ENCODE measurements at regions not wholly inside any gene's neighbourhood (a gene's known extent, or its start where the extent isn't known, plus 50 kb on each side); places are given as distances from the start of the nearest gene placed in this dataset.
"Not testable (repeated sequence)": the region's sequence is repeated elsewhere in the genome, so short reads cannot be mapped to it uniquely, and the experiment has no call there.

DNA sequence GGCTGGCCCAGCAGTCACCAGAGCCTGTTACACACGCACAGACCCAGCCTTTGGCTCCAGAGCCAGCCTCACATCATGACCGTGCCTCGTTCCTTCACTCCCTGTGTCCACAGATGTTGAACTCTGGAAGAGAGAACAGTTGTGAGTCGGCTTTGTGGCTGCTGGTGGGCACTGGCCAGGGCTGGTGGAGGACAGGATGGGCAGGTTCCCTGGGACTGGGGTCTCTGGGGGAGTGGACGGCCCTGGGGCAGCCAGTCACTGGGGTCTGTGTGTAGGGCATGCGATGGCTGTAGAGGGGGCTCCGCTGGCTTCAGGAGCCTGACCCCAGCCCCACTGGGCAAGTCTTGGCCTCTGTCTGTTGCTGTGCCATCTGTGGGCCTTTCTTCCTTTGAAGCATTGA is 1070.1 kb downstream of the BRD1 start:
- DNase-seq, result no peak

DNA sequence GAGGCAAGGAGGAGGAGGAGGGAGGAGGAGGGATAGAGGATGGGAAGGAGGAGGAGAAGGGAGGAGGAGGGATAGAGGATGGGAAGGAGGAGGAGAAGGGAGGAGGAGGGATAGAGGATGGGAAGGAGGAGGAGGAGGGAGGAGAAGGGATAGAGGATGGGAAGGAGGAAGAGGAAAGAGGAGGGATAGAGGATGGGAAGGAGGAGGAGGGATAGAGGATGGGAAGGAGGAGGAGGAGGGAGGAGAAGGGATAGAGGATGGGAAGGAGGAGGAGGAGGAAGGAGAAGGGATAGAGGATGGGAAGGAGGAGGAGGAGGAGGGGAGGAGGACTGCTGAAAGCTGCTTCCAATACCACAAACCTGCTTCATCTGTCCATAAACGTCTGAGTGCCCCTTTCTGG is 1070.5 kb downstream of the BRD1 start:
- DNase-seq, result not testable (repeated sequence)

DNA sequence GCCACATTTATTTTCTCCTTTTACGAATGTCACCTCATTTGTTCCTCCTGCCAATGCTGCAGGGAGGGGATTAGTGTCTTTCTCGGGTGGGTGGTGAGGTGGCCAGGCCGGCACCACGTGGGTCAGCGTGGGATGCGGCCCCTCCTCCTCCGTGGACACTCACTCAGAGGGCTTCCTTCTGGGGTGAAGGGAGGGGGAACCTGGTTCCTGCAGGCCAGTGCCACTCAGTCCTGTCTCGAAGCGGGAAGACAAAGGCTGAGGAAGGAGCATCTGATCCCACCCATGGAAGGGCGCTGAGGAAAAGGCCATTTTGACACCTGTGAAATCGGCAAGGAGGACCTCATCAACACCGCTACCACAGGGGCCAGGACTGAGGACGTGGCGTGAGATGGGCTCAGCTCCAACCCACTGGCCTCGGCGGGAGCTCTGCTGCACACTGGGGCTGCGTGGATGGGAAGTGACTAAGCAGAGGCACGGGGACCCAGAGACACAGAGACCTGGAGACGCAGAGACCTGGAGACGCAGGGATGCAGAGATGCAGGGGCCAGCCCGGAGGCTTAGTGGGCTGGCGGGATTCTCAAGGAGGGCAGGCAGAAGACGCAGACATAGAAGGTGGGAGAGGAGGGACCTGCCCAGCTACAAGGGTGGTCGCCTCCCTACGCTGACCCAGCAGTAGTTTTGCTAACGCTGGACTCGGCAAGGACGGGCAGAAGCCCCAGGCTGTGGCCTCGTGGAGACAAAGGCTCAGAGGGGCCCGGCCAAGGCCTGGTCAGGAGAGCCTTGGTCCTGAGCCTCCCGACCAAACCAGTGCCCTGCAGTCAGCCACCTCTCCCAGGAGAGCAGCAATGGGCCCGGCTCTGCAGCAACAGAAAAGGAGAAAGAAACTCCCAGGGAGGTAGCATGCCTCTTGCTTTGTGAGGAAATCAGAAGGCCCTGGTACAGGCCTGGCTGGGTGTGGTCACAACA is 1071.2 kb downstream of the BRD1 start:
- no peak for DNase-seq

DNA sequence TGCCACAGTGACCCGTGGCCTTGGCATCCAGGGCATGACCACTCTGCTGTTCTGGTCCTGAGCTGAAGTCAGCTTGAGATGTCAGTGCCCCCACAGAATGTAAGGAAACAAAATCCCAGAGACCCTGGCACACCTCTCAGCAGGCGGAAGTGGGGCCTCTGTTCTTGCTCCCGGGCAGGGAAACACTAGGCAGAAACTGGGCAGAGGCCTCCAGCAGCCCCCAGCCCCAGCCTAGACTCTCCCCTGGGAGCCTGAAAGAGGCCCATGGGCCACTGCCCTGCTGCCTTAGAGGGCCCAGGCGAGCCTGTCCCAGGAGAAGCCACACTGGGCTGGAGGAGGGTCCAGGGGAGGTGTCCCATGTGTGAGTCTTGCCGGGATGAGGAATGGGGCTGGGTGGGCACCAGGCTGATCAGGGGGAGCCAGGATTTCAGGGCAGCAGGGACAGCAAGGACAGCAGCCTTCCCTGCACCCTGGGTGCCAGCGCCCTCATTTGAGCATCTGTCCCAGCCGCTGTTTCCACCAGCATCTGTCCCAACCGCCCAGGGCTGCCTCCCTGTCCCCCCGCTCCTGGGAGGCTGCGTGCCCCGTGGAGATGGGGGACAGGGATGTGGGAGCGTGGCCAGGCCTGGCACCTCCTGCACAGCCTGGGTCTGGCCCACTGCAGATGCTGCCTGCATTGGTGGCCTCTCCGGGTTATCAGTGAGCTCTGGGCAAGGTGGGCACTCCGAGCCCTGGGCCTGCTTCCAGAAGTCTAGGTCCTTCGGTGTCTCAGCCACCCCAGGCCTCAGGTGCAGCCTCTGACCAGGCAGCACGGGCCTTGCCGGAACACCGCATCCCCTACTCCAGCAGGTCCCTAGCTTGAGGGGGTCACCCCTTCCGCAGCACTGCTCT is 1072.4 kb downstream of the BRD1 start:
- DNase-seq, result no peak

DNA sequence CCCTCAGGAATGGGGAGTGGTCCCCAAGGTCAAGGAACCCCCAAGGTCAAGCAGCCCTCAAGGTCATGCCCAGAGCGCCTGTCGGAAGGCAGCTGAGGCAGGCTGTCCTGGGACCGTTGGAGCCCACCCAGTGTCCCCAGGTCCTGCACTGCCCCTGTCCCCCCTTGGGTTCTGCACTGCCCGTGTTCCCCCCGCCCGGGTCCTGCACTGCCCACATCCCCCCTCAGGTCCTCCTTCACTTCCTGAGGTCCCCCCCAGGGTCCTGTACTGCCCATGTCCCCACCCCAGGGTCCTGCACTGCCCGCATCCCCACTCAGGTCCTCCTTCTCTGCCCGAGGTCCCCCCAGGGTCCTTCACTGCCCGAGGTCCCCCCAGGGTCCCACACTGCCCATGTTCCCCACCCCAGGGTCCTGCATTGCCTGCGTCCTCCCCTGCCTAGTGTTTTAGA is 1073.0 kb downstream of the BRD1 start:
- DNase-seq, result no peak

DNA sequence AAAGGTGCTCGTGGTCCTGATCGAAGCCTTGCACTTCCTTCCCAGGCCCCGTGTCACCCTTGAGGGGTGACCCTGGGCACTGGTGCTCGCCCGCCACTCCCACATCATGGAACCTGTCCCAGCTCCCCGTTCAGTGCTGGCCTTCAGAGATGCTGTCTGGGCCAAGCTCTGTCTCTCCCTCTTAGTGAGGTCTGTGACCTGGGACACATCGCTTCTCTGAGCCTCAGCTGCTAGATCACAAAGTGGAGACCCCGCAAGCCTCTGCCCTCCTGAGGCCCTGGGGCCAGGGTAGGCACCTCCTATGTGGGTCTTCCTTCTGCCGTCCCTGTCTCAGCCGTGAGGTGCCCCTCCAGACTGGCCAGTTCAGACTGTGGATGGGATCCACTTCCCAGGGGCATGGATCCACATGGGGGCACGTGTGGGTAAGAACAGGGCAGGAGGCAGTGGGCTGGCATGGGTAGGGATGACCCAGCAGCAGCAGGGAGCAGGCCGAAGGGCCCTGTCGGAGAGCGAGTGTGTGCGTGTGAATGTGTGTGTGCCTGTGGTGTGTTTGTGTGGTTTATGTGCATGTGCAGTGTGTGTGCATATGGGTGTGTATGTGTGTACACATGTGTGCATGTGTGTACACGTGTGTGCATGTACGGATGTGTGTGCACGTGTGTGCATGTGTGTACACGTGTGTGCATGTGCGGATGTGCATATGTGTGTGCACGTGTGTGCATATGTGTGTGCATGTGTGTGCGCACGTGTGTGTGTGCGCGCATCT is 1073.7 kb downstream of the BRD1 start:
- no peak for DNase-seq

DNA sequence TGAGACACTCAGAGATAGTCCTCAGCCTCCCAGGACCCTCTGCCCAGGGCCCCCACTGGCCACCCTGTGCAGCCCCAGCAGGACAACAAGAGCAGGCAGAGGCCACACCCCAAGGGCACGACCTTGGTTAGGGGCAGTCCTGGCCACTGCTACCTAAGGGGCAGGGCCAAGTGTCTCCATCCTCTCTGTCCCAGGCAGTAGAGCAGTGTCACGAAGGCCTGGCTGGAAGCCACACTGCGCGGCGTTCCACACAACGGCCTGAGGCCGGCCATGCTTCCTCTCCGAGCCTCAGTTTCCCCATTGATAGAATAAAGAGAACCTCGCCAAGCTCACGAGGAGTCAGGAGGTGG is 1074.3 kb downstream of the BRD1 start:
- DNase-seq, result no peak

DNA sequence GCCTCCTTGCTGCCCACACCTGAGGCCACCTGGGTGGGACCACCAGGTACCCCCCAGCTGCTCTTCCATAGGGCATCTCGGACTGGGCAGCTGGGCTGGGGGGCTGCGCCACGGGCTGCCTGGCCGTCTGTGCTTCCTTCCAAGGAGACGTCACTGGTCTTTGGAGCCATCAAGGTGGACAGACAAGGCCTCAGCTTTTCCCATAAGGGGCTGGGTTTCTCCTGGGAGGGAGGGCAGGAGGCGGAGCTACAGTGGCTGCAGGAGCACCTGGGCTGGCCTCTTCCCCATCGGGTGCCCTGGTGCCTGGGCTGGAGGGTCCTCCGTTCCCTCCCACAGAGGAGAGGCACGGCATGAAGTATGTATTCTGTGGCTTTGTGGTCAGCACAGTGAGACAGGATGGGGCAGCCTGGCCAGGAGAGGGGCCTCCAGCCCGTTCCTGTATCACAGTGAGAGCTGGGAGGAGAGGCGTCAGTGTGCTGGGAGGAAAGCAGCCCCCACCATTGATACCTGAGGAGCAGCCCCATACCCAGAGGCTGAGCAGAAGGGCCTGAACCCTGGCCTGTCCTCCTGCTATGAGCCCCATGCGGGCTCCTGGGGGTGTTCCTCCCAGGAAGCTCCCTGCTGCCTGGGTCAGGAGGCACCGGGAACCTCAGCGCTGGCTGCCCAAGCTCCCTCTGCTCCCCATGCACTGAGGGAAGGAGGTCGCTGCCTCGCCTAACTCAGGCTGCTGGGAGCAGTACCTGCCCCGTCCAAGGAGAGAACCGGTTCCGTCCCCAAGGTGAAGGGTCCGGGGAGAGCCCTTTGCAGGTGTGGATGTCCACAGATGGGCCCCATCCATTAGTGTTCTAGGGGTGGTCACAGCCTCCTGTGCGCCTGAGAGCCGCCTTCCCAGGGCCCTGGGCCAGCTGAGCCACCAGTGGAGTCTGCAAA is 1075.0 kb downstream of the BRD1 start:
- DNase-seq, result no peak

DNA sequence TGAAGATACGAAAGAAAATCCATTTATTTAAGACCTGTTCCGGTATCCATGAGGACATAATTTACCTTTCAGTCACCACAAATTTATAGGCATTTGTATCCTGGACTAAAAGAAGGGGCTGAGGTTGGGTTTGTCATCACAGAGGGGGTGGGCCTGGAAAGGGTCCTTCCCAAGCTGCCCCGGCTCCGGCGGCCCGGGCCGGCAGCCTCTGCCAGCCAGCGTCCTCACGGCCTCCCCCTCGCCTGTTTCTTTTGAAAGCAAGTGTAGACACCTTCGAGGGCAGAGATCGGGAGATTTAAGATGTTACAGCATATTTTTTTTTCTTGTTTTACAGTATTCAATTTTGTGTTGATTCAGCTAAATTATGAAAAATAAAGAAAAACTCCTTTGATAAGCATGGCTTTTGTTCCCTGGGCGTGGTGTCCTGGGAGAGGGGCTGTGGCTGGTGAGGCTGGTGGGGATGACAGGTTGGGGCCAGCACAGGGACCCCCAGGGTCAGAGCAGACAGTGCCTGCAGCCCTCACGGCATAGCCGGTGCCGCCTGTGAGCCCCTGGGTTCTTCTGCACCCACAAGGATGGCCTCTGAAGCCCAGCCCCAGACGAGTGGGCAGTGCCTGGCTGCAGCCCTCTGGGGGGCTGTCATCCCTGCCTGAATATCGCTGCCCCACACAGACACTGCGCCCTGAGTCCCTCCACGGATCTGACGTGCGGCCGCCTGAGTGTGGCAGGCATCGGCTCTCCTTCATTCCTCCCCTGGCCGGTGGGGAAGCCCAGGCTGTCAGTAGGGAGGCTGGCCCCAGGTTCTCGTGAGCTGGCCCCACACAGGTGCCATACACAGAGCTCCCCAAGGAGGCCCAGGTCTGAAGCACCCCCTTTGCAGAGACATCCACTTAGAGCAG is 1075.9 kb downstream of the BRD1 start:
- no peak for DNase-seq

DNA sequence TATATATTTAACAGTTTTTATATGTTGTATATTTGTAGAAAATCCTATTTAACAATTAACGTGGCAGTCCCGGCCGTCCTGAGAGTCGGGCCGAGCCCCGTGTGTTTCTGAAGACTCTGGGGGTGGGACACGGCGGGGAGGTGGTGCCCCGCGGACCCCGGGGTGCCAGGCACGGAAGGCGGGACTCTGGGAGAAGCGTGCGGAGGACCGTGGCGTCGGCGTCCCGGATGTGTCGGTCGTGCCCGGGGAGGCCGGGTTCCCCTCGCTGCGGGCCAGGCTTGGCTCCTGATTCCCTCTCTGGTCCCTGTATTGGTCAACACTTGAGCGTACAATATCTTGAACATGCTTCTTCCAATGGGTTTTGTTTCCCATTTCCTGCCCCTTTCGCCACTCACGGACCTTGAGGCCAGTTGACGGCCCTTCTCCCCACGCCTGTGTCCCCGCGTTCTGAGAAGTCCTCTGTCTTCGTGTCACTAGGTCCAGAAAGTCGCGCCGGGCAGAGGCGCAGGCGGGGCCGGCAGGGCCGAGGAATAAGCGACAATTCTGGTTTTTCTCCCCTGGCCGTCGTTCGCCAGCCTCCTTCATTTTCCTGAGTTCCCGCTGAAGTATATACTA is 1076.7 kb downstream of the BRD1 start:
- no peak for DNase-seq

DNA sequence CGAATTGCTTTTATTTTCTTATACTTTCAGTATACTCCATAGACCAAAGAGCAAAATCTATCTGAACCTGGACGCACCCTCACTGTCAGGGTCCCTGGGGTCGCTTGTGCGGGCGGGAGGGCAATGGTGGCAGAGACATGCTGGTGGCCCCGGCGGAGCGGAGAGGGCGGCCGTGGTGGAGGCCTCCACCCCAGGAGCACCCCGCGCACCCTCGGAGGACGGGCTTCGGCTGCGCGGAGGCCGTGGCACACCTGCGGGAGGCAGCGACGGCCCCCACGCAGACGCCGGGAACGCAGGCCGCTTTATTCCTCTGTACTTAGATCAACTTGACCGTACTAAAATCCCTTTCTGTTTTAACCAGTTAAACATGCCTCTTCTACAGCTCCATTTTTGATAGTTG is 1077.4 kb downstream of the BRD1 start:
- no peak for DNase-seq

DNA sequence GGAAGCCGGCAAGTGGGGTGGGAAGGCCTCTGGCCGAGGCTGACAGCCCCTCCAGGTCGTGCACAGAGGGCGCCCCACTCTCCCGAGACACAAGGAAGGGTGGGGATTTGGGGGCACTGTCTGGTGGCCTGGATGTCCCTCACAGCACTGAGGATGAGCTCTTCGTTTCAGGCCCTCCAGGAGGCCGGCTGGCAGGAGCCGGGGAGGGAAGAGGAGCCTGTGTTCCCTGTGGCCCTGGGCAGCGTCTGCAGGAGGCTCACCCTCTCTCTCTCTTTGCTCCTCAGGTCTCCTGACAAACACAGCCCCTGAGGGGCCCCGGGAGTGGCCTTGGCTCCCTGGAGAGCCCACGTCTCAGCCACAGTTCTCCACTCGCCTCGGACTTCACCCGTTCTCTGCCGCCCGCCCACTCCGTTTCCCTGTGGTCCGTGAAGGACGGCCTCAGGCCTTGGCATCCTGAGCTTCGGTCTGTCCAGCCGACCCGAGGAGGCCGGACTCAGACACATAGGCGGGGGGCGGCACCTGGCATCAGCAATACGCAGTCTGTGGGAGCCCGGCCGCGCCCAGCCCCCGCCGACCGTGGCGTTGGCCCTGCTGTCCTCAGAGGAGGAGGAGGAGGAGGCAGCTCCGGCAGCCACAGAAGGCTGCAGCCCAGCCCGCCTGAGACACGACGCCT is 1078.0 kb downstream of the BRD1 start:
- DNase-seq, result no peak

DNA sequence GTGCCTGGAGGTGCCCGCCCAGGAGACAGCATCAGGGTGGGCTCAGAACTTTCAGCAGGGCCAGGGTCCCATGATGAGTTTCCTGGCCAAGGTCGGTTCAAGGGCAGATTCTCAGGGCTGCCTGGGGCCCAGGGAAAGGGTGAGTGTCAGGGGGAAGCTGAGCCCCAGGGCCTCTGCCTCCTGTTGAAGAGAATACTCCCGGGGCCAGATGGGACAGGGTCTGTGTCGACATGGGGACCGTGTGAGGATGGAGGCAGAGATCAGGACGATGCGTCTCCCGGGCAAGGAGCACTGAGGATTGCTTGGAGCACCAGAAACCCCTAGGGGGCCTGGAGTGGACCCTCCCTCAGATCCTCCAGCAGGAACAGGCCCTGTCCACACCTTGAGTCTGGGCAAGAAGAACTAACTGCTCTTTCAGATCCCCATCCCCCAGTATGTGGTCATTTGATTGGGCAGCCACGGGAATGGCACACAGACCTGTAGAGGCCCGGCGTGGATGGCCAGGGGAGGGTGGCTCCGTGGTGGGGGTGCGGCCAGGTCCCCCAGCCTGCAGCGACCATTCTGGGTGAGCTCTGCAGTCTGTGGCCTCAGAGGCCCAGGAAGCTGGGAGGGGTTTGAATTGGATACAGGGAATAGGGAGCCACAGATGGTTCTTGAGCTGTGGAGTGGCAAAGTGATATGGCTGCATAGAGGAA is 1078.7 kb downstream of the BRD1 start:
- DNase-seq, result no peak

DNA sequence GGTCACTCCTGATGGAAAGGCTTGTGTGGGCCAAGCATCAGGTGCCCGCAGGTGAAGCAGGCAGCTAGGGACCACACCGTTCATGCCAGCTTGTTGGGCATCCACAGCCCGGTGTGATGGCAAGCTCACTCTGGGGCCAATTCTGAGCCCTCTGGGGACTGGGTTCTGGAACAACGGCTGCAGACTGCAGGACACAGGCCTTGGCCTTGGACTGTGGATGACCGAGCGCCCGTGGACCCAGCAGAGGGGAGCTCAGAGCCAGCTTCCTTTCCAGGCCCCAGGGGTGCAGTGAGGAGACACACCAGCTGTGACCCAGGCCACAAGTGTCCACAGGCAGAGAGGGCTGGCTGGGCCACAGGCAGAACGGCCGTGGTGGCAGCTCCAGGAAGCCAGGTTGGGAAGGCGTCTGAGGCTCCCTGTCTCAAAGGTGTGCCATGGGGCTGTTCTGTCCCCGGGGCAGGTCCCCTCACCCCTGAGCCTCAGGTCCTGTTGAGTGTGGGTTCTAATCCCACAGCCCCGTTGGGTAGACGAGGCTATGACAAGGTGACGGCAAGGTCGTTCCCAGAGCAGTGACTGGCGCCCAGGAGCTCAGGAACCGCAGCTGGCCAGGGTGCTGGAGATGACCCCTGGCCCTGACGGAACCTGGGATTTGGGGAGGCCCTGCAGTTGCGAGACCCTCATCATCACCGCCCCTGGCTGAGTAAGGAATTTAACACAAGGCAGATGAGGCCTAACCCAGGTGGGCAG is 1079.4 kb downstream of the BRD1 start:
- DNase-seq, result no peak

DNA sequence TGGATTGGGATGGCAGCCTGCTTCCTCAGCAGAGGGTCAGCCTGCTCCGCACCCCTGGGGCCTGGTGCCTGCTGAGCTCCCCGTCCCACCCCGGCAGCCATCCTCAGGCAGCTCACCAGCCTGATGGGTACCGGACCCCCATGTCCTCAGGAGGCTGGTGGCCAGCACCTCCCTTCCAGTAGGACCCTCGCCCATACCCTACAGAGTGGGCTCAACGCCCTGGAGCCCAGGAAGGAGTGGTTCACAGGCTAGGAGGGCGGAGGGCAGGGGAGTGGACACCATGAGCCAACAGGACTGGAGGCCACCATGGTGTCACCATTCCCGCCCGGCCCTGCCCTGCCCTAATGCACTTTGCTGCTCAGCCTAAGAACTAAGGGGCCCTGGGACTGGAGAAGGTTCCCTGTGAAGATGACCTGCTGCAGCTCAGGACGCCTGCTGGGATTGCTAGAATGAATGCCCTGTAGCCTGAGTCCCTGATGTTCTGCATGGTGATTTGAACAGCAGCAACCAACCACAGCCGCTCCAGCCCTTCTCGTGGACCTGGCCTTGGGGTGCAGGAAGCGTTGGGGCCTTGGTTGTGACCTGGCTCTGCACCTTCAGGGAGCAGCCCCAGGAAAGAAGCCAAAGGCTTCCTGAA is 1080.8 kb downstream of the BRD1 start:
- DNase-seq, result no peak

DNA sequence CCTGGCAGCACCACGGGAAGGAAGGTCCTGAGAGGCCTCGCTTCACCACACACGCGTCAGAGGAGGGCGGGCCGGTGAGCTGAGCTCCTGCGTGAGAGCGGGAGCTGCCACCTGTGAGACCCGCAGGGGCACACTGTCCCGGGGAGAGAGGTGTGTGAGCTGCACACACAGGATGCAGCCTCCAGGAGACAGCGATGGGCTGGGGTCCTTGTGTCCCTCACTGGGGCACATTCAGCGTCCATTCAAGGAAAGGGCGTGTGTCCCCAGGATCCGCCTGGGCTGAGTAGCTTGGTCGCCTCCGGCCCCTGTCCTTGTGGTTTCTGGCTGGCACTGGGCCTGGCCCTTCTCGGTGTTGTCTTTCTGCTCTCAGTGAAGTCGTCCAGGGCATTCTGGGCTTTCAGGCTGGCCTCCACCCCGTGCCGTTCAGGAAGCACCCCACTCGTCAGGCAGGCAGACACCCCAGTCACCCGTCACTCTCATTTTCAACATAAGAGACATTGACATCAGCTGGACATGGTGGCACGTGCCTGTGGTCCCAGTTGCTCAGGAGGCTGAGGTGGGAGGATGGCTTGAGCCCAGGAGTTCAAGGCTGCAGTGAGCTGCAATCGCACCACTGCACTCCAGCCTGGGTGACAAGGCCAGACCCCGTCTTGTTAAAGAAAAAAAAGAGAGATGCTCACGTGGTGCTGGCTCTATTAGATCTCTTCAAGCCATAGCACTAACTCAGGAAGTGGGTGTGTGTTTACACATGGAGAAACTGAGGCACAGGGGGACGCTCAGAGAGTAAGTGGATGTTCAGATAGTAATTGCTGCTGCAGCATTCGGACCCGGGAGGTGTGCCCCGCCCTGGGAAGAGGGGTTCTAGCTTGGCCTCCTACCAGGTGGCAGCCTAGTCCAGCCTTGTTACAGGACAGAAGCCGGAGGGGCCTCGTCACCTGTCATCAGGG is 1081.6 kb downstream of the BRD1 start:
- no peak for DNase-seq
